ENCODE measurements at regions not wholly inside any gene's neighbourhood (a gene's known extent, or its start where the extent isn't known, plus 50 kb on each side); places are given as distances from the start of the nearest gene placed in this dataset.

- DNase-seq (ENCODE audit: low read depth in 2 of 2): peak; percentile 36 to 42
- no peak for TF ChIP-seq CTCF (IDR thresholded peaks at IDR 0.05; ENCODE audit: low read depth, low read length)
- no peak overlapping the region for H3K4me3 ChIP-seq (replicated peaks in 1 of 2; ENCODE audit: low read depth in 2 of 2, low read length in 2 of 2)
Measured at GRCh38 chr5:56517011-56517416, 283.9 kb upstream of the ANKRD55 start.

- no peak for TF ChIP-seq CTCF (IDR thresholded peaks at IDR 0.05; ENCODE audit: low read depth, low read length)
- no peak for DNase-seq (ENCODE audit: low read depth in 2 of 2)
- H3K4me3 ChIP-seq (replicated peaks in 1 of 2; ENCODE audit: low read depth in 2 of 2, low read length in 2 of 2): no peak overlapping the region
Measured at GRCh38 chr5:56516441-56516840, 283.3 kb upstream of the ANKRD55 start.

- DNase-seq (ENCODE audit: low read depth in 2 of 2): no peak
- no peak for TF ChIP-seq CTCF (IDR thresholded peaks at IDR 0.05; ENCODE audit: low read depth, low read length)
- no peak overlapping the region for H3K4me3 ChIP-seq (replicated peaks in 1 of 2; ENCODE audit: low read depth in 2 of 2, low read length in 2 of 2)
Measured at GRCh38 chr5:56516035-56516434, 282.9 kb upstream of the ANKRD55 start.

GRCh38 chr5:56515011-56515410 lies 281.9 kb upstream of the ANKRD55 start:
- no peak overlapping the region for H3K4me3 ChIP-seq (replicated peaks in 1 of 2; ENCODE audit: low read depth in 2 of 2, low read length in 2 of 2)
- no peak for TF ChIP-seq CTCF (IDR thresholded peaks at IDR 0.05; ENCODE audit: low read depth, low read length)
- no peak for DNase-seq (ENCODE audit: low read depth in 2 of 2)

GRCh38 chr5:56514245-56514644 lies 281.1 kb upstream of the ANKRD55 start:
- no peak for DNase-seq (ENCODE audit: low read depth in 2 of 2)
- TF ChIP-seq CTCF (IDR thresholded peaks at IDR 0.05; ENCODE audit: low read depth, low read length): no peak
- no peak overlapping the region for H3K4me3 ChIP-seq (replicated peaks in 1 of 2; ENCODE audit: low read depth in 2 of 2, low read length in 2 of 2)

- no peak overlapping the region for H3K4me3 ChIP-seq (replicated peaks in 1 of 2; ENCODE audit: low read depth in 2 of 2, low read length in 2 of 2)
- no peak for TF ChIP-seq CTCF (IDR thresholded peaks at IDR 0.05; ENCODE audit: low read depth, low read length)
- DNase-seq (ENCODE audit: low read depth in 2 of 2): no peak
Measured at GRCh38 chr5:56513141-56513540, 280.0 kb upstream of the ANKRD55 start.

- no peak for TF ChIP-seq CTCF (IDR thresholded peaks at IDR 0.05; ENCODE audit: low read depth, low read length)
- H3K4me3 ChIP-seq (replicated peaks in 1 of 2; ENCODE audit: low read depth in 2 of 2, low read length in 2 of 2): no peak overlapping the region
- peak; percentile 16 to 22 for DNase-seq (ENCODE audit: low read depth in 2 of 2)
Measured at GRCh38 chr5:56512313-56512996, 279.3 kb upstream of the ANKRD55 start.
